ENCODE measurements at regions not wholly inside any gene's neighbourhood (a gene's known extent, or its start where the extent isn't known, plus 50 kb on each side); places are given as distances from the start of the nearest gene placed in this dataset.

GRCh38 chr14:58865514-58866281, 227.9 kb downstream of the DACT1 start:
- H3K4me3 ChIP-seq (ENCODE audit: low read length) = no peak overlapping the region
- TF ChIP-seq CTCF (conservative IDR thresholded peaks at IDR 0.05; ENCODE audit: low read length) = no peak
- peak; percentile 62 for DNase-seq (ENCODE audit: low read depth)

DNA sequence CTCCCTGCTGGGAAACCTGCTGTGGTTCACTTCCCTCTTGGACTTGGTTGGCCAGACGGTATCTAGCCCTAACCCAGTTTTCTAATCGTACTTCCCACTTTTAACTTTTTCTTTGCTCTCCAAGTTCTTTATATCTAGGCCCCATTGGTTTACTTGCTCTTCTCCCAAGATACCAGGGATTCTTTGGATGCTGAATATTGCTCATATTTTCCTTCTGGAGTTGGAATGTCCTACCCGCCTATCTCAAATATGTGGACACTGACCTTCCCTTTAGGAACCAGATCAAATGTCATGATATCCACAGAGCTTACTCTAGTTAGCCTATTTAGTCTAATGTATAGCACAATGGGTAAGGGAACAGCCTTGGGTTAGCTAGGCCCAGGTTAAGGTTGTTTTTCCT, 228.6 kb downstream of the DACT1 start:
- DNase-seq (ENCODE audit: low read depth) = peak; percentile 45

DNA sequence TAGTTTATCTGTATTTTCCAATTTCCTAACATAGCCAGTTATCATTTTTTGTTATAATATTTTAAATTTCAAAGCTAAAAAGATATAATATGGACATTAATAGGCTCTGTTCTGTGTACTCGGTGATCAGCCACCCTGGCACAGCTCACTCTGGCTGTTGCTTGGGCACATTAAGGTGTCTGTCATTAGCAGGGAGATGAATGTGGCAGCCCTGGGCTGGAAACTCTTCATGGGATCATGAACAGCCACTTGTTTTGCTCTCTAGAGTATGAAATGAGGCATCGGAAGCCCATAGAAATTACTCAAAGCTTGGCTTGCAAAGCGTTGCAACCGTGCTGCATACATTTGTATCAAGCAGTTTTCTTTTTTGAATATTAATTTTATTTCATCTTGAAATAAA, 233.2 kb downstream of the DACT1 start:
- no peak overlapping the region for H3K4me3 ChIP-seq (ENCODE audit: low read length)
- no peak for TF ChIP-seq CTCF (conservative IDR thresholded peaks at IDR 0.05; ENCODE audit: low read length)

More for the DNA sequence above, 228.6 kb downstream of the DACT1 start:
- no peak overlapping the region for H3K4me3 ChIP-seq (ENCODE audit: low read length)
- TF ChIP-seq CTCF (conservative IDR thresholded peaks at IDR 0.05; ENCODE audit: low read length) = no peak

DNA sequence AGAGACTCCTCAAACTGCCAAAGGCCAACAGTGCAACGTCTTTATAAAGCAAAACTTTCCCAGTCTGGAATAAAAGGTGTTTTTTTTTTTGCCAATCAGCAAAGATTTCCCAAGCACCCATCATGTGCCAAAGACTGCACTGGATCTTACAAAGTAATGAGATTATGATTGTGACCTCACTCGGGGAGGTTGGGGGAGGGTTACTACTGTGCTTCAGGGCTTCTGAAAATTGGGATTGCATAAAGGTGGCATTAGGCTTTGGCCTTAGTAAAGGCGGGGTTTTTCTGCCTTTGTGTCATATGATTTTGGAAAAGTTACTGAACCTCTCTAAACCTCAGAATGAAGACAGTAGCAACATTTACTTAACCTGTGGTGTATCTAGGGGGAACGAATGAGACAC, 233.8 kb downstream of the DACT1 start:
- no peak for DNase-seq (ENCODE audit: low read depth)
- H3K4me3 ChIP-seq (ENCODE audit: low read length) = no peak overlapping the region
- no peak for TF ChIP-seq CTCF (conservative IDR thresholded peaks at IDR 0.05; ENCODE audit: low read length)

More for the DNA sequence above, 233.2 kb downstream of the DACT1 start:
- DNase-seq (ENCODE audit: low read depth) = no peak

DNA sequence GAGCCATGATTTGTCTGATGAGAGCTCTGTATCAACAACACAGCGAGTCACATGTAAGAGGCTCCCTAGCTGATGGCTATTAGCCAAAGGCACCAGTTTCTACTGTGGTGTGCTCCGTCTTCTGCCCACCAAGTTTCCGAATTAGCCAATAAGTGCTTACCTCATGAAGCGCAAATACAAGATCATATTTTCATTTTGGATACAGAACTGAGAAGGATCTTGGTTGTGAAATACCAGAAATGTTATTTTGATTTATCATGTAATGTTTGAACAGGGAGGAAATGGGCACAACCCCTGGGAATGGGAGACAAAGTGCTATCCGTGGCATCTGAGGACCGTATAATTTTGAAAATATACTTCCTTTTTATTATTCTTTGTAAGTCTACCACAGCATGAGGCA, 234.3 kb downstream of the DACT1 start:
- no peak for TF ChIP-seq CTCF (conservative IDR thresholded peaks at IDR 0.05; ENCODE audit: low read length)
- H3K4me3 ChIP-seq (ENCODE audit: low read length) = no peak overlapping the region
- peak; percentile 75 for DNase-seq (ENCODE audit: low read depth)

DNA sequence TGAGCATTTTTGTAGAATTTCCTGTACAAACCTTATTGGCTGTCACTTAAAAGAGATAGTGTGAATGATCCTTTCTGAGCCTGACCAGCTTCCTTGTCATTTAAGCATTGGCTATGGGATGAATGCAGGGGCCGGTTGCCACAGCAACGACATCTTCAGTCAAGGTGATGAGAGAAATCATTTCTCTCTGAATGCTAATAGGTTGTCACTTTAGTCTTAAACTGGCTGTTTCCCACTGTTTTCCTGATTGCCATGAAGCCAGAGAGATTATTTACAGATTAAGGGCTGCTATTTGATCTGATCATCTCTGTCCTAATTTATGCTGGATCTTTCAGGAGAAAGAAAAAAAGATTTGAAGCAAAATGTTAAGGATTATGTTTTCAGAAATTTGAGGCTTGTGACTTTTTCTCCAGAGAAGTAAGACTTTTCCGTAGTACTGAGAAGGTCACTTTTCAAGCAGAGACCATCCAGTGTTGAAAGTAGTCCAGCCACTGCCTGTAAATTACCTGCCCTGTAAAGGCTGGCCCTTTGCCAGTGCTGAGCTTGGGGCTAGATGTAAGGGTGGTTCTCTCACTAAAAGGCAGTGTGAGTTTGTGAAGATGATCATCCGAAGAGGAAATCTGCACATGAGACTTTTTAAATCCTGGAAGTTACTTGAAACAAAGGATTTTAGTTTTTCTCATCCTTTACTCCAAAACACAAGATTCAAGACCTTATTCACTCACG, 235.6 kb downstream of the DACT1 start:
- DNase-seq (ENCODE audit: low read depth) = no peak
- no peak for TF ChIP-seq CTCF (conservative IDR thresholded peaks at IDR 0.05; ENCODE audit: low read length)
- H3K4me3 ChIP-seq (ENCODE audit: low read length) = no peak overlapping the region

DNA sequence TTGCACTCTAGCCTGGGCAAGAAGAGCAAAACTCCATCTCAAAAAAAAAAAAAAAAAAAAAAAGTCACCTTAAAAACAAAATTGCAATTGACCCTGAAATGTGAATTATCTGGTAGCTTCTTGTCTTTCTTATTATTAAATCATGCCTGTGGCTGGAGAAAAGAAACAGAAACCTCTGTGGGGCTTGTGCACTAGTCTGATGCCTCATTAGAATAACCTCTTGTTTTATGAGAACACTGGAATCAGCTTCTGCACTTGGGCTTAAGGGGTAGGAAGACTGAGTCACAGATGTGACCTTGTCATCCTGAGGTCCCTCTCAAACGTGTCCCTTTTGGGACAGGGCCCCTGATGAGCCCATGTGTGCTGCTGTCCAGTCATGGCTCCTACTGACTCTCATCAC, 237.9 kb downstream of the DACT1 start:
- TF ChIP-seq CTCF (conservative IDR thresholded peaks at IDR 0.05; ENCODE audit: low read length) = no peak
- DNase-seq (ENCODE audit: low read depth) = no peak
- H3K4me3 ChIP-seq (ENCODE audit: low read length) = no peak overlapping the region

Data from AG10803 (cell line).